Muscle of leg (tissue), 3 donors: ENCODE measurements at regions not wholly inside any gene's neighbourhood (a gene's known extent, or its start where the extent isn't known, plus 50 kb on each side); places are given as distances from the start of the nearest gene placed in this dataset.
"Not testable (repeated sequence)": the region's sequence is repeated elsewhere in the genome, so short reads cannot be mapped to it uniquely, and the experiment has no call there.

Experiments used
- DNase-seq: peaks from one replicate; pipeline ENCODE4 v3.0.0; 2013
- H3K27ac ChIP-seq: one replicate; pipeline ENCODE4 v1.5.1; 2013; ENCODE audit warnings: mild to moderate bottlenecking, low read length, control low read depth
- H3K27me3 ChIP-seq: one replicate; pipeline ENCODE4 v1.6.1; 2013; ENCODE audit warnings: low read length; ENCODE audit not compliant: control insufficient read depth, insufficient read depth
- H3K36me3 ChIP-seq: one replicate; pipeline ENCODE4 v1.6.1; 2013; ENCODE audit warnings: low read length; ENCODE audit not compliant: control insufficient read depth, insufficient read depth
- H3K4me1 ChIP-seq: one replicate; pipeline ENCODE4 v1.6.1; 2013; ENCODE audit warnings: low read length; ENCODE audit not compliant: control insufficient read depth, insufficient read depth
- H3K4me3 ChIP-seq: one replicate; pipeline ENCODE4 v1.5.1; 2013; ENCODE audit warnings: low read length, control low read depth
- H3K9me3 ChIP-seq: replicated peaks from 2 replicates; pipeline ENCODE4 v1.6.1; 2013; ENCODE audit warnings: low read depth, low read length; ENCODE audit not compliant: control insufficient read depth
- WGBS: methylation state at CpG from one replicate; pipeline ENCODE4 v1.1.5; 2013; ENCODE audit warnings: missing lambda C conversion rate; ENCODE audit not compliant: insufficient coverage; 5-methylcytosine and 5-hydroxymethylcytosine counted together

GRCh38 chr2:198622986-198623730 is 818.8 kb downstream of the PLCL1 start:
- no peak for DNase-seq
- WGBS, result no CpG with 5 or more reads among the region's 3 CpGs
- H3K36me3 ChIP-seq, result no peaks in the 10 kb centered on the region

GRCh38 chr2:198615972-198616371 is 811.6 kb downstream of the PLCL1 start:
- Histone ChIP-seq H3K4me1 (no peaks in the 10 kb centered on the region), H3K27ac (no peak overlapping the region), H3K9me3 (no peaks in the 10 kb centered on the region), H3K4me3 (no peak overlapping the region), H3K36me3 (no peaks in the 10 kb centered on the region), H3K27me3 (no peaks in the 10 kb centered on the region)
- DNase-seq, result no peak
- no CpG with 5 or more reads among the region's 4 CpGs for WGBS

More at GRCh38 chr2:198622986-198623730, 818.8 kb downstream of the PLCL1 start:
- Histone ChIP-seq H3K4me3 (no peak overlapping the region), H3K9me3 (no peaks in the 10 kb centered on the region), H3K27ac (no peak overlapping the region), H3K27me3 (no peaks in the 10 kb centered on the region), H3K4me1 (no peaks in the 10 kb centered on the region)

- Histone ChIP-seq H3K4me1 (no peaks in the 10 kb centered on the region), H3K9me3 (no peaks in the 10 kb centered on the region), H3K27ac (no peak overlapping the region), H3K36me3 (no peaks in the 10 kb centered on the region), H3K27me3 (no peaks in the 10 kb centered on the region), H3K4me3 (no peak overlapping the region)
- no CpG with 5 or more reads among the region's 3 CpGs for WGBS
- peak; percentile 88 for DNase-seq
Observed at GRCh38 chr2:198611201-198611600, 806.8 kb downstream of the PLCL1 start.

GRCh38 chr2:198604599-198604998 is 800.2 kb downstream of the PLCL1 start:
- H3K9me3 ChIP-seq, result no peaks in the 10 kb centered on the region
- no peak for DNase-seq
- no peak overlapping the region for H3K4me3 ChIP-seq
- H3K27me3 ChIP-seq, result no peaks in the 10 kb centered on the region
- no peaks in the 10 kb centered on the region for H3K36me3 ChIP-seq
- no peaks in the 10 kb centered on the region for H3K4me1 ChIP-seq
- H3K27ac ChIP-seq, result no peak overlapping the region
- no CpG with 5 or more reads among the region's 1 CpG for WGBS

- H3K27ac ChIP-seq, H3K36me3 ChIP-seq, H3K4me1 ChIP-seq, H3K9me3 ChIP-seq, H3K27me3 ChIP-seq, DNase-seq, H3K4me3 ChIP-seq: not testable (repeated sequence)
- WGBS, result no CpG with 5 or more reads among the region's 15 CpGs
Observed at GRCh38 chr2:198602986-198603385, 798.6 kb downstream of the PLCL1 start.

- DNase-seq, result no peak
- H3K4me1 ChIP-seq, result no peaks in the 10 kb centered on the region
- H3K27ac ChIP-seq, result no peak overlapping the region
- H3K9me3 ChIP-seq, result no peaks in the 10 kb centered on the region
- H3K27me3 ChIP-seq, result no peaks in the 10 kb centered on the region
- 60% methylated on average over 1 of the region's 5 CpGs for WGBS
- no peaks in the 10 kb centered on the region for H3K36me3 ChIP-seq
- no peak overlapping the region for H3K4me3 ChIP-seq
Observed at GRCh38 chr2:198597648-198598047, 793.3 kb downstream of the PLCL1 start.

GRCh38 chr2:198596985-198597384 is 792.6 kb downstream of the PLCL1 start:
- no peaks in the 10 kb centered on the region for H3K4me1 ChIP-seq
- DNase-seq, result peak; percentile 8
- H3K9me3 ChIP-seq, result no peaks in the 10 kb centered on the region
- H3K36me3 ChIP-seq, result no peaks in the 10 kb centered on the region
- no peak overlapping the region for H3K4me3 ChIP-seq
- no peaks in the 10 kb centered on the region for H3K27me3 ChIP-seq
- no peak overlapping the region for H3K27ac ChIP-seq

GRCh38 chr2:198595721-198596120 is 791.3 kb downstream of the PLCL1 start:
- Histone ChIP-seq H3K9me3 (no peaks in the 10 kb centered on the region), H3K27me3 (no peaks in the 10 kb centered on the region), H3K4me3 (no peak overlapping the region), H3K36me3 (no peaks in the 10 kb centered on the region), H3K4me1 (no peaks in the 10 kb centered on the region), H3K27ac (no peak overlapping the region)
- no peak for DNase-seq

- Histone ChIP-seq H3K36me3 (no peaks in the 10 kb centered on the region), H3K27ac (no peak overlapping the region), H3K4me3 (no peak overlapping the region), H3K27me3 (no peaks in the 10 kb centered on the region), H3K4me1 (no peaks in the 10 kb centered on the region), H3K9me3 (no peaks in the 10 kb centered on the region)
- no peak for DNase-seq
- no CpG with 5 or more reads among the region's 3 CpGs for WGBS
Observed at GRCh38 chr2:198591586-198591985, 787.2 kb downstream of the PLCL1 start.

GRCh38 chr2:198587741-198588140 is 783.3 kb downstream of the PLCL1 start:
- H3K36me3 ChIP-seq, result no peaks in the 10 kb centered on the region
- no peaks in the 10 kb centered on the region for H3K9me3 ChIP-seq
- H3K27me3 ChIP-seq, result no peaks in the 10 kb centered on the region
- H3K4me3 ChIP-seq, result no peak overlapping the region
- no peaks in the 10 kb centered on the region for H3K4me1 ChIP-seq
- H3K27ac ChIP-seq, result no peak overlapping the region
- 75% methylated on average over 1 of the region's 7 CpGs for whole genome bisulfite sequencing
- DNase-seq, result no peak

- no peaks in the 10 kb centered on the region for H3K36me3 ChIP-seq
- H3K27me3 ChIP-seq, result no peaks in the 10 kb centered on the region
- no peaks in the 10 kb centered on the region for H3K4me1 ChIP-seq
- no peak overlapping the region for H3K4me3 ChIP-seq
- H3K27ac ChIP-seq, result no peak overlapping the region
- H3K9me3 ChIP-seq, result no peaks in the 10 kb centered on the region
- 87% methylated on average over 5 of the region's 7 CpGs for WGBS
- DNase-seq, result no peak
Observed at GRCh38 chr2:198587240-198587639, 782.8 kb downstream of the PLCL1 start.
